ENCODE measurements at regions not wholly inside any gene's neighbourhood (a gene's known extent, or its start where the extent isn't known, plus 50 kb on each side); places are given as distances from the start of the nearest gene placed in this dataset.

DNA sequence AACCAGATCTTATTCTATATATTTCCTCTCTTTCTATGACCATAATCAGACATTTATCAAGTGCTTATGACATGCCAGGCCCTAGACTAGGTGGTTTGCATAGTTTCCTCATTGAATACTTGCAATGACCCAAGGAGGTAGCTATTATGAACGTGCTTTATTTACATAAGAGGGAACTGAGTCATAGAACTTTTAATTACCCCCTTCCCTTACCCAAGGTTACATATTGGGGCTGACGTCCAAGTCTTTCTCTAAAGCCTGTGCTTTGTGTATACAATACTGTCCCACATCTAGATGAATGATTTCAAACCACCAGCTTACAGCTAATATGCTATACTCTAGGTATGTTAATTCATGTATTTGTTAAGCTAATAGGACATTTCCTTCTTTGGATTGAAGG is 91.9 kb upstream of the NPY start:
- H3K27ac ChIP-seq (ENCODE audit: low read depth, low read length): no peak overlapping the region
- H3K9me3 ChIP-seq (ENCODE audit: control insufficient read depth, low read length): peaks cover 3% of the 10 kb centered on the region
- DNase-seq: no peak
- Mint-ChIP-seq H3K27me3 (ENCODE audit: insufficient read depth) (no peaks in the 10 kb centered on the region), H3K4me3 (no peak overlapping the region), H3K9me3 (no peaks in the 10 kb centered on the region), H3K36me3 (ENCODE audit: low read depth) (no peaks in the 10 kb centered on the region), H3K4me1 (peaks cover 21% of the 10 kb centered on the region), H3K27ac (no peak overlapping the region)
- no peak for TF ChIP-seq CTCF (conservative IDR thresholded peaks at IDR 0.05)
- no peak overlapping the region for H3K9ac ChIP-seq (ENCODE audit: extremely low read depth, low read length, poor library complexity, severe bottlenecking)
- H3K36me3 ChIP-seq (ENCODE audit: control insufficient read depth, insufficient read depth, low read length): no peaks in the 10 kb centered on the region
- WGBS, 2 experiments (ENCODE audit: insufficient coverage in 1 of 2, insufficient read length in 1 of 2): 70 to 100% methylated on average over 1 to 2 of the region's 2 CpGs
- H3K4me1 ChIP-seq (ENCODE audit: control insufficient read depth, insufficient read depth, low read length): peaks cover 9% of the 10 kb centered on the region
- H3K27me3 ChIP-seq (ENCODE audit: control insufficient read depth, insufficient read depth, low read length, poor library complexity, severe bottlenecking): no peaks in the 10 kb centered on the region
- H3K4me3 ChIP-seq (ENCODE audit: low read length): no peak overlapping the region

DNA sequence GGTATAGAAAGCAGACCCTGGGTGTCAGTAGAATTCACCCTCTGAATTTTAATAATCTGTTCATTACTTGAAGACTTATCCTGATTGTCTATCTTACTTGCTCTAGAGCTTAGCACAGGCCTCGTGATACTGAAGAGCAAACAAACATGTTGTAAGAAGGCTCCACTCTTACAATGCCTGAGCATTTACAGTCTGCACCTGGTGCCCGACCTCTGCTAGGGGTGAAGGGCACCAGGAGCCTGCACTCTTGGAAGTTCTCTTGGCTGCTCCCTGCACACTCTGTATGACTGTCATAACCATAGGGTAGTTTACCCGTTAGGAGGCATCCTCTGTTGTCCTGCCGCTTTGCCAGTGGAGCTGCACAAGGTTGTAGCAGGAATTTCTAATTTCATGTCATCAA is 91.3 kb upstream of the NPY start:
- H3K4me1 Mint-ChIP-seq: peaks cover 21% of the 10 kb centered on the region
- peaks cover 9% of the 10 kb centered on the region for H3K4me1 ChIP-seq (ENCODE audit: control insufficient read depth, insufficient read depth, low read length)
- no peaks in the 10 kb centered on the region for H3K9me3 ChIP-seq (ENCODE audit: control insufficient read depth, low read length)
- H3K27ac ChIP-seq (ENCODE audit: low read depth, low read length): no peak overlapping the region
- no peaks in the 10 kb centered on the region for H3K27me3 Mint-ChIP-seq (ENCODE audit: insufficient read depth)
- H3K36me3 ChIP-seq (ENCODE audit: control insufficient read depth, insufficient read depth, low read length): no peaks in the 10 kb centered on the region
- no peaks in the 10 kb centered on the region for H3K9me3 Mint-ChIP-seq
- no peaks in the 10 kb centered on the region for H3K36me3 Mint-ChIP-seq (ENCODE audit: low read depth)
- no peak overlapping the region for H3K4me3 ChIP-seq (ENCODE audit: low read length)
- H3K27me3 ChIP-seq (ENCODE audit: control insufficient read depth, insufficient read depth, low read length, poor library complexity, severe bottlenecking): no peaks in the 10 kb centered on the region
- WGBS, 2 experiments (ENCODE audit: insufficient coverage in 1 of 2, insufficient read length in 1 of 2): 87 to 100% methylated on average over 2 to 4 of the region's 4 CpGs
- no peak for TF ChIP-seq CTCF (conservative IDR thresholded peaks at IDR 0.05)
- no peak for DNase-seq
- no peak overlapping the region for H3K9ac ChIP-seq (ENCODE audit: extremely low read depth, low read length, poor library complexity, severe bottlenecking)
- H3K4me3 Mint-ChIP-seq: no peak overlapping the region
- H3K27ac Mint-ChIP-seq: no peak overlapping the region

DNA sequence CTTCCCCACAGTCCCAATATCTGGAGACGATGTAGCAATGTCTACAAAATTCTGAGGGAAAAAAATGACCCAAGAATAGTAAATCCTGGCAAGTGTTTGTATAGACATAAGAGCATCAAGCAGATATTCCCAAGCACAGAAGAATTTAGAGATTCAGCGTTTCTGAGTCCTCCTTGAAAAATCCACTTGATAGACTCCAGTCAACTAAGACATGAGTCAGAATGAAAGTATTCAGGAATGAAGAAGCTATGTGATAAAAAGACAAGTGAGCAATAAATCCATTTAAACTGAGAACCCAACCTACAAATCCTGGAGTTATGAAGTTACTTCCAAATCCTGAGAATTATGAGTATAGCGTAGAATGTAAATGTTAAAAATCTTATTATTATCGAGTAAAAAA is 86.1 kb upstream of the NPY start:
- Mint-ChIP-seq H3K4me3 (no peak overlapping the region), H3K4me1 (peaks cover 4% of the 10 kb centered on the region), H3K27me3 (ENCODE audit: insufficient read depth) (no peaks in the 10 kb centered on the region), H3K9me3 (no peaks in the 10 kb centered on the region), H3K27ac (no peak overlapping the region), H3K36me3 (ENCODE audit: low read depth) (no peaks in the 10 kb centered on the region)
- H3K4me3 ChIP-seq (ENCODE audit: low read length): no peak overlapping the region
- WGBS, 2 experiments (ENCODE audit: insufficient coverage in 1 of 2, insufficient read length in 1 of 2): 92 to 98% methylated on average over 2 to 4 of the region's 4 CpGs
- no peak overlapping the region for H3K9ac ChIP-seq (ENCODE audit: extremely low read depth, low read length, poor library complexity, severe bottlenecking)
- H3K9me3 ChIP-seq (ENCODE audit: control insufficient read depth, low read length): no peaks in the 10 kb centered on the region
- no peaks in the 10 kb centered on the region for H3K36me3 ChIP-seq (ENCODE audit: control insufficient read depth, insufficient read depth, low read length)
- DNase-seq: no peak
- TF ChIP-seq CTCF (conservative IDR thresholded peaks at IDR 0.05): no peak
- no peak overlapping the region for H3K27ac ChIP-seq (ENCODE audit: low read depth, low read length)
- peaks cover 3% of the 10 kb centered on the region for H3K4me1 ChIP-seq (ENCODE audit: control insufficient read depth, insufficient read depth, low read length)
- no peaks in the 10 kb centered on the region for H3K27me3 ChIP-seq (ENCODE audit: control insufficient read depth, insufficient read depth, low read length, poor library complexity, severe bottlenecking)
